ENCODE measurements at regions not wholly inside any gene's neighbourhood (a gene's known extent, or its start where the extent isn't known, plus 50 kb on each side); places are given as distances from the start of the nearest gene placed in this dataset.

DNA sequence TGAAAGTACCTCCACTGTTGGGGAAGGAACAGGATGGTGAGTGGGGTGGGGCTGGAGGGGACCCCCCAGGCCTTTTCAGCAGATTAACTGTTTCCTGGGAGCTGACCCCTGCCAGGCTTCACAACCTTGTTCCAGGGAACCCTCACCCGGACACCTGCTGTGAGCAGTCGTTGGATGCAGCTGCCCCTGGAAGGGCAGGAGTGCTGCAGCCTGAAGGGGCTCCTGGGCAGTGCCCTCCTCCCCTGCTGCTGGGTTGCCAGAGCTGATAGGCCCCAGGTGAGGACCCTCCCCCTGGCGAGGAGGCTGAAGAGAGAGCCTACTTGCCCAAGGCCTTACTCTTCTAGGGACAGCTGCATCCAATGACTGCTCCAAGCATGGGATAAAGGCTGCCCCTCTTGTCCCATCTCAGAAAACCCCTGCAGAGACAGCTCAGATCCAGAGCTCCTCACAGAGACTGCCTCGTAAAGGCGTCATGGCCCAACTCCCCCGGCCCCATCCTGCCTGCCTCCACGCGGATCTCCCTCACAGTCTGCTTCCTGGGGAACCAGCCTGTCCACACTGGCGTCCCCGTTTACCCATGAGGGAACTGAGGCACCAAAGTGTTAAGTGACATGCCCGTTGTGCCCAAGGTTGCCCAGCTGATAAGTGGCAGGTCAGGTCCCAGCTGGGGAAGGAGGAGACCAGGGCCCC lies 193.4 kb upstream of the LINGO1 start:
- TF ChIP-seq, protein P1, sequence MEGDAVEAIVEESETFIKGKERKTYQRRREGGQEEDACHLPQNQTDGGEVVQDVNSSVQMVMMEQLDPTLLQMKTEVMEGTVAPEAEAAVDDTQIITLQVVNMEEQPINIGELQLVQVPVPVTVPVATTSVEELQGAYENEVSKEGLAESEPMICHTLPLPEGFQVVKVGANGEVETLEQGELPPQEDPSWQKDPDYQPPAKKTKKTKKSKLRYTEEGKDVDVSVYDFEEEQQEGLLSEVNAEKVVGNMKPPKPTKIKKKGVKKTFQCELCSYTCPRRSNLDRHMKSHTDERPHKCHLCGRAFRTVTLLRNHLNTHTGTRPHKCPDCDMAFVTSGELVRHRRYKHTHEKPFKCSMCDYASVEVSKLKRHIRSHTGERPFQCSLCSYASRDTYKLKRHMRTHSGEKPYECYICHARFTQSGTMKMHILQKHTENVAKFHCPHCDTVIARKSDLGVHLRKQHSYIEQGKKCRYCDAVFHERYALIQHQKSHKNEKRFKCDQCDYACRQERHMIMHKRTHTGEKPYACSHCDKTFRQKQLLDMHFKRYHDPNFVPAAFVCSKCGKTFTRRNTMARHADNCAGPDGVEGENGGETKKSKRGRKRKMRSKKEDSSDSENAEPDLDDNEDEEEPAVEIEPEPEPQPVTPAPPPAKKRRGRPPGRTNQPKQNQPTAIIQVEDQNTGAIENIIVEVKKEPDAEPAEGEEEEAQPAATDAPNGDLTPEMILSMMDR (IDR thresholded peaks at IDR 0.05; ENCODE audit: insufficient read depth, low read length, severe bottlenecking) = no peak
- Histone ChIP-seq H3K27me3 (ENCODE audit: control insufficient read depth, insufficient read depth, low read length) (peaks cover 1% of the 10 kb centered on the region), H3K4me3 (ENCODE audit: low read depth, low read length) (no peak overlapping the region), H3K36me3 (ENCODE audit: control insufficient read depth, insufficient read depth, low read length) (no peaks in the 10 kb centered on the region)
- no peak for DNase-seq (ENCODE audit: low read depth)
- FAIRE-seq = no peak

DNA sequence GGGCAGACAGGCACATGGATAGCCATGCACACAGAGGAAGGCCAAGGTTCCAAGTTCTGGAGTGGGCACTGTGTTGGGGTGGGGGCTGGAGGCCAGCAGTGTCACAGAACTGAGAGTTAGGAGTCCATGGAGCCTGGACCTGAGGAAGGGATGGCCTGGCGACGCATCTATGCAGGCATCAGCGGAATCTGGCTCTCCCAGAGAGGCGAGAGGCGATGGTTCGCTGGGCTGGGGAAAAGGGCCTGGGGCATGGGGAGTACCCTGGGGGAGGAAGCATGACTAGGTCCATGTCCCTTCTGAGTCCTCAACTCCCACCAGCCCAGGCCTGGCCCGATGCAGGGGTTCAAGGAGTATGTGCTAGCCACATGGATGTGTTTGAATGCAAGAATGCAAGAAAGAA lies 192.8 kb upstream of the LINGO1 start:
- Histone ChIP-seq H3K36me3 (ENCODE audit: control insufficient read depth, insufficient read depth, low read length) (no peaks in the 10 kb centered on the region), H3K27me3 (ENCODE audit: control insufficient read depth, insufficient read depth, low read length) (peaks cover 7% of the 10 kb centered on the region), H3K4me3 (ENCODE audit: low read depth, low read length) (no peak overlapping the region)
- TF ChIP-seq, protein P1 (IDR thresholded peaks at IDR 0.05; ENCODE audit: insufficient read depth, low read length, severe bottlenecking) = no peak
- DNase-seq (ENCODE audit: low read depth) (no peak), FAIRE-seq (no peak)

DNA sequence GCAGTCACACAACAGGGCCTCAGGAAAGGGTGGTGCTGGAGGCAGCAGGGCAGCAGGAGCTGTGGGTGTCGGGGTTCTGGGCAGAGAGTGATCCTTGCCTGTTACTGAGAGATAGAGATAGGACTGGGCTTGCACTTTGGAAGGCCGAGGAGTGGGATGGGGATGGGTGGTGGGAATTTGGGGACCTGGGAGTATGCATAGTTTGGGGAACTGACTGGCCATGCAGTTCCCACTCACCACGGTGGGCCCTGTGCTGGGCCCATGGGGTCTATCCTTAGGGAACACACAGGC lies 192.5 kb upstream of the LINGO1 start:
- Histone ChIP-seq H3K36me3 (ENCODE audit: control insufficient read depth, insufficient read depth, low read length) (no peaks in the 10 kb centered on the region), H3K4me3 (ENCODE audit: low read depth, low read length) (no peak overlapping the region), H3K27me3 (ENCODE audit: control insufficient read depth, insufficient read depth, low read length) (peaks cover 9% of the 10 kb centered on the region)
- TF ChIP-seq, protein P1 (IDR thresholded peaks at IDR 0.05; ENCODE audit: insufficient read depth, low read length, severe bottlenecking) = no peak
- FAIRE-seq = no peak
- no peak for DNase-seq (ENCODE audit: low read depth)

DNA sequence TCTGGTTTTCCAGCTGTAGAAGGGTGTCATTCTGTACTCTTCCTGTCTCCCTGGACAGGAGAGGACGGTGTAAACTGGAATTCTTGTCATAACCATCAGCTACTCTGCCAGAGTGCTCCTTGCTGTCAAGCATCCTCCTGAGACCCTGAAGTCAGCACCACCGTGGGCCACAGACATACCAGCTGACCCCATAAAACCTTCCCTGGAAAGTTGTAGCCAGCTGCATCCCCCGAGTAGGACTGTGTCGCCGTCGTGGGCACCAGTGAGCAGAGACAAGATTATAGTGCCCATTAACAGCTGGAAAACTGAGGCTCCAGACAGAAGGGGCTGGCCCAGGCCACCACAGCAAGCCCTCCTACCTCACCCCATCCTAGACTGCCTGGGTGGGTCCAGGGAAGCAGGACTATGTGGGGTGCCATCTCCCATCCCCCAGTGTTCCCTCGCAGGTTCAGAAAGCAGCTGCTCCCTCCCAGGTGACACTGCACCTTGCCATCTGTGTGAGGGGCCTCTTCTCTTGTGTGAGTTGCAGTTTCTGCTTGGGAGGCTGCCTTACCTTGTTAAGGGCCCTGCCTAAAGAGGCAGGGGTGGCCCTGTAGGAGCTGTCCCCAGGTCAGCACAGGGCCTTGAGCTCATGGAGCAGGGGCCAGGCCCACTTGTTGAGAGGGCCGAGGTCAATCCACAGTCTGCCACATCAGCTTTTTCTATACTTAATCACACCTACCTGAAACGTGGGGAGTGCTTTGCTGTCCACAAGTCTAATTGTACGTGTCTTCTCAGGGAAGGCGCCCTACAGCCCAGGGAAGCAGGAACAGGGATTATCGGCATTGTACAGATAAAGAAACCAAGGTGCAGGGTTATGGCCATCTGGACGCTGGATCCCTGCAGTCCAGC lies 191.9 kb upstream of the LINGO1 start:
- Histone ChIP-seq H3K36me3 (ENCODE audit: control insufficient read depth, insufficient read depth, low read length) (no peaks in the 10 kb centered on the region), H3K4me3 (ENCODE audit: low read depth, low read length) (no peak overlapping the region), H3K27me3 (ENCODE audit: control insufficient read depth, insufficient read depth, low read length) (peaks cover 9% of the 10 kb centered on the region)
- DNase-seq (ENCODE audit: low read depth) = no peak
- peak; percentile 18 for FAIRE-seq
- TF ChIP-seq, protein P1 (IDR thresholded peaks at IDR 0.05; ENCODE audit: insufficient read depth, low read length, severe bottlenecking) = no peak

DNA sequence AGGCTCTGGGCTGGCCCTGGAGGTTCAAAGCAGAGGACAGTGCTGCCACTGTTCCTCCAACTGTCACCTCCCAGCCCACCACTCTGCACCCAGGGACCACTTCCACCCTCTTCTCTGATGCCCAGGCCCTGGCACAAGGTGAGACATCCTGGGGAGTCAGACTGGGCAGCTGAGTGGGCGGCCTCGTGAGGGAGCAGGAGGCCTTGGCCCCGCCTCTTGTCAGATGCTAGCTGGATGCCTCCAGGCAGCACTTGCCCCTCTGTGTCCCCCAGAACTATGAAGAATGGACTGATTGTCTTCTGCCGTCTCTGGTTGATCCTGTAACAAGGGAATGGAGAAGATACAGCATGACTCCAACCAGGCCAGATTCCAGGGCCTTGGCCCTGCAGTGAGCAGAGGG lies 191.0 kb upstream of the LINGO1 start:
- DNase-seq (ENCODE audit: low read depth) (no peak), FAIRE-seq (no peak)
- TF ChIP-seq, protein P1 (IDR thresholded peaks at IDR 0.05; ENCODE audit: insufficient read depth, low read length, severe bottlenecking) = no peak
- H3K36me3 ChIP-seq (ENCODE audit: control insufficient read depth, insufficient read depth, low read length) = no peaks in the 10 kb centered on the region
- peaks cover 10% of the 10 kb centered on the region for H3K27me3 ChIP-seq (ENCODE audit: control insufficient read depth, insufficient read depth, low read length)
- no peak overlapping the region for H3K4me3 ChIP-seq (ENCODE audit: low read depth, low read length)
